Karpas-422 (cell line): ENCODE measurements at regions not wholly inside any gene's neighbourhood (a gene's known extent, or its start where the extent isn't known, plus 50 kb on each side); places are given as distances from the start of the nearest gene placed in this dataset.
"Not testable (repeated sequence)": the region's sequence is repeated elsewhere in the genome, so short reads cannot be mapped to it uniquely, and the experiment has no call there.

ENCODE experiments used
- DNase-seq: peaks from one replicate; pipeline ENCODE4 v3.0.0-alpha.2; 2015
- H2AFZ ChIP-seq: fragments of 200-600 bp; sonication (generic); 2 replicates; pipeline ENCODE4 v1.6.1; 2014; ENCODE audit warnings: antibody characterized with exemption, low read length, mixed read lengths
- H3K27ac ChIP-seq: fragments of 200-600 bp; sonication (generic); 2 replicates; pipeline ENCODE4 v1.5.1; 2014; ENCODE audit warnings: mild to moderate bottlenecking, low read length, moderate library complexity
- H3K27me3 ChIP-seq: fragments of 200-600 bp; sonication (generic); 2 replicates; pipeline ENCODE4 v1.6.1; 2014; ENCODE audit warnings: low read length, mixed read lengths
- H3K36me3 ChIP-seq: fragments of 200-600 bp; sonication (generic); 2 replicates; pipeline ENCODE4 v1.6.1; 2014; ENCODE audit warnings: low read length, mixed read lengths; ENCODE audit not compliant: insufficient read depth
- H3K4me1 ChIP-seq: fragments of 200-600 bp; sonication (generic); 2 replicates; pipeline ENCODE4 v1.6.1; 2014; ENCODE audit warnings: mild to moderate bottlenecking, low read length, mixed read lengths
- H3K4me2 ChIP-seq: fragments of 200-600 bp; sonication (generic); 2 replicates; pipeline ENCODE4 v1.6.1; 2014; ENCODE audit warnings: low read length, low read depth, mild to moderate bottlenecking; ENCODE audit not compliant: poor library complexity, severe bottlenecking
- H3K4me3 ChIP-seq: fragments of 200-600 bp; sonication (generic); 2 replicates; pipeline ENCODE4 v1.5.1; 2014; ENCODE audit warnings: mild to moderate bottlenecking, antibody characterized with exemption, low read length, mixed read lengths
- H3K79me2 ChIP-seq: fragments of 200-600 bp; sonication (generic); 2 replicates; pipeline ENCODE4 v1.6.1; 2014; ENCODE audit warnings: mild to moderate bottlenecking, low read length, mixed read lengths
- H3K9ac ChIP-seq: fragments of 200-600 bp; sonication (generic); 2 replicates; pipeline ENCODE4 v1.6.0; 2014; ENCODE audit warnings: low read length
- H3K9me2 ChIP-seq: fragments of 200-600 bp; sonication (generic), shearing (Covaris generic); replicated peaks from 2 replicates; pipeline ENCODE4 v1.6.0; 2014; ENCODE audit warnings: mild to moderate bottlenecking, low read length, moderate library complexity; ENCODE audit not compliant: insufficient read depth
- H3K9me3 ChIP-seq: fragments of 300-700, 200-600 bp; sonication (generic); 2 replicates; pipeline ENCODE4 v1.6.1; 2014; ENCODE audit warnings: low read length, mixed read lengths
- H4K20me1 ChIP-seq: fragments of 200-600 bp; sonication (generic); 2 replicates; pipeline ENCODE4 v1.6.1; 2014; ENCODE audit warnings: mild to moderate bottlenecking, antibody characterized with exemption, low read length, low read depth; ENCODE audit not compliant: insufficient read depth

DNA sequence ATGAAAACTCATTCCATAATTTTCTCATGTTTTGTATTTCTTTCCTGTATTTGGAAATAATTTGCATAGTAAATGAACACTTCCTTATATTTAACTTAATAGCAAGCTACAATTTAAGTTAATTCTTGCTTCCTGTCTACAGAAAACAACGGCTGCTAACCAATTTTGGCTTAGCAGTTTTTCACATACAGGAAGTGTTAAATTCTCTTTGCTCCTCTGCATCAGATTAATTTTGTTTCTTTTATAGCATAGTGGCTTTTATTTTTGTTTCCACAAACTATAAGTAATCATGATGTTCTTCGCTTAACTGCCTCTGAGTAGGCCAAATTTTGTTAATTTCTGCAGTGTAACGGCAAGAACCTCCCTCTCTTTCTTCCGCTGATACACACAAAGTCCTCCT is 182.9 kb downstream of the ALX1 start:
- Histone ChIP-seq H4K20me1 (no peaks in the 10 kb centered on the region), H3K4me2 (no peak overlapping the region), H3K36me3 (no peaks in the 10 kb centered on the region), H3K9me2 (no peaks in the 10 kb centered on the region), H2AFZ (no peak overlapping the region), H3K4me1 (peaks cover 2% of the 10 kb centered on the region; the same call in 1 of the 2 replicates), H3K79me2 (no peaks in the 10 kb centered on the region), H3K27me3 (no peaks in the 10 kb centered on the region), H3K9ac (no peak overlapping the region), H3K4me3 (no peak overlapping the region), H3K27ac (no peak overlapping the region), H3K9me3 (no peaks in the 10 kb centered on the region)
- no peak for DNase-seq

DNA sequence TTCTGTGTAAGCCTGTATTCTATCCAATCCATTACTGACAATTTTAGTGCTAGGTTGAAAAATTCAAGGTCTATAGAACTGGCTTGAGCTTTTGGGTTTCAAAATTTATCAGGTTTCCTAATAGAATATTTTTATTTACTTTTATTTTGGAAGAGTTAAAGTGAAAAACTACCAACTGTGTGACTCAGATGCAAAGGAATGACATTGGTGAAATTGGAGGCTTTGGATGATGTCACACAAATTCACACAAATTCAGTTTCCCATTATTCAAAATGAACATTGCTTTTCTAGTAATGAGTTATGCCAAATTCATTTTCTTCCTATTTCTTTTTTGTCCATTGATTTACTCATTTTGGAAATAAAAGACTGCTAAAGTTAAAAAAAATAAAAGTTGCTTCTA is 186.9 kb downstream of the ALX1 start:
- Histone ChIP-seq H3K4me2 (no peak overlapping the region), H3K27me3 (no peaks in the 10 kb centered on the region), H4K20me1 (no peaks in the 10 kb centered on the region), H3K27ac (no peak overlapping the region), H3K9me2 (no peaks in the 10 kb centered on the region), H3K36me3 (no peaks in the 10 kb centered on the region), H2AFZ (no peak overlapping the region), H3K4me3 (no peak overlapping the region), H3K9me3 (no peaks in the 10 kb centered on the region), H3K4me1 (peaks cover 21% of the 10 kb centered on the region), H3K9ac (no peak overlapping the region), H3K79me2 (no peaks in the 10 kb centered on the region)
- no peak for DNase-seq

DNA sequence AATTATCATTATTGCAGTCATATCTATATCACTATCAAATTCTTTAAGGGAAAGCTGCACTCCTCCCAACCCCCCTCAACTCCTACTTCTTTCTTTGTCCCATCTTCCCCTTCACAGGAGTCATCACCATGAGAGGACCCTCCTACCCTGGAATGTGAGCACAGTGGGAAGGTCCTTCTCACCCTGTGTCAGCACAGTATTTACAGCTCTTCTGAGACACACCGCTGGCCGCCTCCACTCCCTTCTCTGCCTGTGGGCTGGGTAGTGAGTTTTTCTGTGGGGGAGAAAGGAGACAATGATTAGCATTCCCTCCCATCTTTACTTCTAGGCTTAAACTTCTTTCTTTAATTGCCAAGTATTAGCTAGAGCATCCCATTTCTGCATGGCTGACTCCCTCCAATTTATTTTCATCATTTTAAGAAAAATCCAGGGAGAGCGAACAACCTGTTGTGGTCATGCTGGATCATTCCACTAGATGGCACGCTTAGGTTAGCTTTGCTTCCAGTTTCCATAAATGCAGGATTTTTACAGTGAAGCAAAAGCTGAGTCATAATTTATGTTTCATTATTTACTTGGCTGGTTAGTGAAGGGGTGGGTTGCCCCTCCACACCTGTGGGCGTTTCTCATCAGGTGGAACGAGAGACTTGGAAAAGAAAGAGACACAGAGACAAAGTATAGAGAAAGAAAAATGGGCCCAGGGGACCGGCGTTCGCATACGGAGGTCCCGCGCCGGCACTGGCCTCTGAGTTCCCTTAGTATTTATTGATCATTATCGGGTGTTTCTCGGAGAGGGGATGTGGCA is 188.5 kb downstream of the ALX1 start:
- H2AFZ ChIP-seq, result peak overlapping the region; percentile 87; the same call in 1 of the 2 replicates

DNA sequence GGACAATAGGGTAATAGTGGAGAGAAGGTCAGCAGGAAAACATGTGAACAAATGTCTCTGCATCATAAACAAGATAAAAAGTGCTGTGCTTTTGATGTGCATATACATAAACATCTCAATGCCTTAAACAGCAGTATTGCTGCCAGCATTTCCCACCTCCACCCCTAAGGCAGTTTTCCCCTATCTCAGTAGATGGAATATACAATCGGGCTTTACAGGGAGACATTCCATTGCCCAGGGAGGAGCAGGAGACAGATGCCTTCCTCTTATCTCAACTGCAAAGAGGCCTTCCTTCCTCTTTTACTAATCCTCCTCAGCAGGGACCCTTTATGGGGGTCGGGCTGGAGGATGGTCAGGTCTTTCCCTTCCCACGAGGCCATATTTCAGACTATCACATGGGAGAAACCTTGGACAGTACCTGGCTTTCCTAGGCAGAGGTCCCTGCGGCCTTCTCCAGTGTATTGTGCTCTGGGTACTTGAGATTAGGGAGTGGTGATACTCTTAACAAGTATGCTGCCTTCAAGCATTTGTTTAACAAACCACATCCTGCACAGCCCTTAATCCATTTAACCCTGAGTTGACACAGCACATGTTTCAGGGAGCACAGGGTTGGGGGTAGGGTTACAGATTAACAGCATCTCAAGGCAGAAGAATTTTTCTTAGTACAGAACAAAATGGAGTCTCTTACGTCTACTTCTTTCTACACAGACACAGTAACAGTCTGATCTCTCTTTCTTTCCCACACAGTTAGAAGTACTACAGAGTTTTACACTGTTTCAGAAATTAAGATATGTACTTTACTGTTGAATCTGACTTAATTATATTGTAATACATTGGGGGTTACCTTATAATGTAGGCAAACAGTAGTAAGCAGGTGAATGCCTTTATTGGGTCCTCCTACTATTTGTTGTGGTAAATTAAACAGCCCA is 189.4 kb downstream of the ALX1 start:
- peak overlapping the region; percentile 43; the same call in 1 of the 2 replicates for H3K9ac ChIP-seq
- H3K9me2 ChIP-seq, H3K79me2 ChIP-seq, H3K27me3 ChIP-seq, DNase-seq, H3K27ac ChIP-seq, H3K36me3 ChIP-seq, H4K20me1 ChIP-seq, H3K9me3 ChIP-seq: not testable (repeated sequence)
- peak overlapping the region; percentile 68 for H3K4me2 ChIP-seq
- H3K4me1 ChIP-seq, result peaks cover 21% of the 10 kb centered on the region
- peak overlapping the region; percentile 87; the same call in 1 of the 2 replicates for H2AFZ ChIP-seq
- H3K4me3 ChIP-seq, result peak overlapping the region; percentile 63

More for the DNA sequence above, 188.5 kb downstream of the ALX1 start:
- DNase-seq, result peak; percentile 81
- Histone ChIP-seq H3K4me3 (peak overlapping the region; percentile 63), H4K20me1 (no peaks in the 10 kb centered on the region), H3K9me2 (no peaks in the 10 kb centered on the region), H3K36me3 (no peaks in the 10 kb centered on the region), H3K4me2 (peak overlapping the region; percentile 68), H3K79me2 (no peaks in the 10 kb centered on the region), H3K4me1 (peaks cover 21% of the 10 kb centered on the region), H3K27ac (no peak overlapping the region), H3K9me3 (no peaks in the 10 kb centered on the region), H3K27me3 (no peaks in the 10 kb centered on the region), H3K9ac (peak overlapping the region; percentile 43; the same call in 1 of the 2 replicates)

DNA sequence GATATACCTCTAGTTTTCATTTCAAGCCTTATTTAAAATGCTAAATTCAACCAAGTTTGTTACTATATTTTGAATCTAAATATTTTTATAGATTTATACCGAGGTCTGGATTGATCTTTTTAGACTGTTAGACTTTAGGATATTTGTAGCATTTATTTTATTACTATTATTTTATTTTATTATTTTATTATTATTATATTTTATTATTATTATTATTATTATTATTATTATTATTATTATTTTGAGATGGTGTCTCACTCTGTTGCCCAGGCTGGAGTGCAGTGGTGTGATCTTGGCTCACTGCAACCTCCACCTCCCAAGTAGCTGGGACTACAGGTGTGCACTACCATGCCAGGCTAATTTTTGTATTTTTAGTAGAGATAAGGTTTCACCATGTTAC is 195.3 kb downstream of the ALX1 start:
- not testable (repeated sequence) for H3K9ac ChIP-seq, DNase-seq, H3K9me2 ChIP-seq, H3K27ac ChIP-seq, H3K4me1 ChIP-seq, H3K4me2 ChIP-seq, H2AFZ ChIP-seq, H3K79me2 ChIP-seq, H3K36me3 ChIP-seq, H3K9me3 ChIP-seq, H4K20me1 ChIP-seq, H3K4me3 ChIP-seq, H3K27me3 ChIP-seq

DNA sequence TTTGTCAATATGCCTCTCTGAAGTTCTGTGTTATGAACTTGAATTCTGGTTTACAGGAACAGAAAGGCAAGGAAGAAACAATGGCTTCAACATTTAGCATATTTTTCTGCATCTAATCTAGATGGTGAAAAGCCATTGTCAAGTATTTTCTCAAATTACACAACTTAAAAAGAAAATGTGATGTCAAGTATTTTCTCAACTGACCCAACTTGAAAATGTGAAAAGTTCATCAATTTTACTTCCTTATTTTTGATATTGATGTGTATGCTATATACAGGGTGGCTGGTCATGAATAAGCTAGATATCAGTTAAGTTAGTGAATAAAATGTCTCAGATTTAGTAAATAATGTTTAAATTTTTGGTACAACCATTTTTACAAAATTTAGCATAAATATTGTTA is 196.7 kb downstream of the ALX1 start:
- no peak overlapping the region for H3K27ac ChIP-seq
- H4K20me1 ChIP-seq, result no peaks in the 10 kb centered on the region
- H3K4me3 ChIP-seq, result no peak overlapping the region
- no peaks in the 10 kb centered on the region for H3K4me1 ChIP-seq
- no peak for DNase-seq
- no peaks in the 10 kb centered on the region for H3K27me3 ChIP-seq
- no peak overlapping the region for H3K4me2 ChIP-seq
- no peaks in the 10 kb centered on the region for H3K79me2 ChIP-seq
- no peaks in the 10 kb centered on the region for H3K36me3 ChIP-seq
- no peak overlapping the region for H3K9ac ChIP-seq
- no peak overlapping the region for H2AFZ ChIP-seq
- H3K9me3 ChIP-seq, result no peaks in the 10 kb centered on the region
- no peaks in the 10 kb centered on the region for H3K9me2 ChIP-seq

DNA sequence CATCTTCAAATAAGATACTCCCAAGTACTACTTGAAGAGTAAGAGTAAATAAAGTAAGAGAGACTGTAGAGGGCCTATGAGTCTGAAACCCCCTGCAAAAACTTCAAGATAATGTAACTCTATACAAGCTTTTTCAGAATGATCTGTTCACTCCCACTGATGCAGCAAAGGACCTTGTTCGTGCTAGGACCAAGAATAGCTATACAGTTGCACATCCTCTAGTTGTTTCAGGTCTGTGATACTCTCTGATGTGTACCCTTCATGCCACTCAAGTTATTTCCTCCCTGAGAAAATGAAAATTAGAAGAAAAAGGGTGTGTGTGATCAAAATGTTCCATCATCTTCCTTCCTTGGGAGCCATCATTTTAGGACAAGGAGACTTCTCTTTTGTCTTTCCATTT is 204.4 kb downstream of the ALX1 start:
- Histone ChIP-seq H3K9ac (no peak overlapping the region), H2AFZ (no peak overlapping the region)

DNA sequence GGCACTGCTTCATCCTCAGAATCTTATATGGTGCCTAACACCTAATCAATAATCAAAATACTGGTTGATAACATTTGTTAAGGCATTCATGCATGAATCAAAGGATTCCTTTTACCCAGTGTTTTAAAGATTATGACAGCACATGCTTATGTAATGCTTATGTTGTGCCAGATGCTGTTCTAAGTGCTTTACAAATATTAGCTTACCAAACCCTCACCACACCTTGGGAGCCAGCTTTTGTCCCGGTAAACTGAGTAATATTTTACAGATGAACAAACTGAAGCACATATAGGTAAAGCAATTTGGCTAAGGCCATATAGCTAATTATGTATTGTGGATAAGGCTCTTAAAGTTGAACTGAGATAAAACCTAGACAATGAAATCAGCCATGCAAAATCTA is 209.2 kb downstream of the ALX1 start:
- Histone ChIP-seq H3K4me3 (no peak overlapping the region), H3K27me3 (no peaks in the 10 kb centered on the region), H3K27ac (no peak overlapping the region), H3K9me2 (no peaks in the 10 kb centered on the region), H3K4me1 (no peaks in the 10 kb centered on the region), H3K79me2 (no peaks in the 10 kb centered on the region), H4K20me1 (no peaks in the 10 kb centered on the region), H3K9ac (no peak overlapping the region), H3K4me2 (no peak overlapping the region), H3K36me3 (no peaks in the 10 kb centered on the region), H3K9me3 (no peaks in the 10 kb centered on the region), H2AFZ (no peak overlapping the region)
- DNase-seq, result no peak

More for the DNA sequence above, 204.4 kb downstream of the ALX1 start:
- Histone ChIP-seq H3K9me3 (no peaks in the 10 kb centered on the region), H3K4me2 (no peak overlapping the region), H3K4me3 (no peak overlapping the region), H3K4me1 (no peaks in the 10 kb centered on the region), H3K79me2 (no peaks in the 10 kb centered on the region), H3K36me3 (no peaks in the 10 kb centered on the region), H4K20me1 (no peaks in the 10 kb centered on the region), H3K27me3 (no peaks in the 10 kb centered on the region), H3K27ac (no peak overlapping the region), H3K9me2 (no peaks in the 10 kb centered on the region)
- DNase-seq, result no peak
